ENCODE measurements at regions not wholly inside any gene's neighbourhood (a gene's known extent, or its start where the extent isn't known, plus 50 kb on each side); places are given as distances from the start of the nearest gene placed in this dataset.

DNA sequence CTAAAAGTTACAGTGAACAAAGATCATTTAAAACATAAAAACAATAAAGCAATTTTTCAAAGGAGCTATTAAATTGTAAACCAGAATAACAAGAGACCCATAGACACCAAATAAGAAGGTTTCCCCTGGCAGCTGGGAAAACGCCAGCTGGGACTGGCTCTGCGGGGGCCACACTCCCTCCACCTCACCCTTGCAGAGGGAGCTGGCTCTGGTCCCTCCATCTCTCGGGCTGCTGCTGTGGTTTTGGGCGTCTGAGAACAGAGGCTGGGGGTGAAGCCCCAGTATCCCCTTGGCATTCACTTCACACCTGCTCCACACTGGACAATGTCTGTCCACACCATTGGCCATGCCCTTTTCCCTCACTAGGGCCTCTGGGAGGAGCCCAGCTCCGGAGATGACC lies 62.1 kb upstream of the OTOS start:
- H3K36me3 ChIP-seq, result no peaks in the 10 kb centered on the region
- no peaks in the 10 kb centered on the region for H3K4me1 ChIP-seq
- TF ChIP-seq, protein P1, sequence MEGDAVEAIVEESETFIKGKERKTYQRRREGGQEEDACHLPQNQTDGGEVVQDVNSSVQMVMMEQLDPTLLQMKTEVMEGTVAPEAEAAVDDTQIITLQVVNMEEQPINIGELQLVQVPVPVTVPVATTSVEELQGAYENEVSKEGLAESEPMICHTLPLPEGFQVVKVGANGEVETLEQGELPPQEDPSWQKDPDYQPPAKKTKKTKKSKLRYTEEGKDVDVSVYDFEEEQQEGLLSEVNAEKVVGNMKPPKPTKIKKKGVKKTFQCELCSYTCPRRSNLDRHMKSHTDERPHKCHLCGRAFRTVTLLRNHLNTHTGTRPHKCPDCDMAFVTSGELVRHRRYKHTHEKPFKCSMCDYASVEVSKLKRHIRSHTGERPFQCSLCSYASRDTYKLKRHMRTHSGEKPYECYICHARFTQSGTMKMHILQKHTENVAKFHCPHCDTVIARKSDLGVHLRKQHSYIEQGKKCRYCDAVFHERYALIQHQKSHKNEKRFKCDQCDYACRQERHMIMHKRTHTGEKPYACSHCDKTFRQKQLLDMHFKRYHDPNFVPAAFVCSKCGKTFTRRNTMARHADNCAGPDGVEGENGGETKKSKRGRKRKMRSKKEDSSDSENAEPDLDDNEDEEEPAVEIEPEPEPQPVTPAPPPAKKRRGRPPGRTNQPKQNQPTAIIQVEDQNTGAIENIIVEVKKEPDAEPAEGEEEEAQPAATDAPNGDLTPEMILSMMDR (IDR thresholded peaks at IDR 0.05; ENCODE audit: low read depth, low read length), result no peak
- H3K9me3 ChIP-seq, result no peaks in the 10 kb centered on the region
- H3K27me3 ChIP-seq, result peaks cover 53% of the 10 kb centered on the region
- H3K4me3 ChIP-seq (ENCODE audit: low read depth, low read length), result no peak overlapping the region
- DNase-seq, result no peak

DNA sequence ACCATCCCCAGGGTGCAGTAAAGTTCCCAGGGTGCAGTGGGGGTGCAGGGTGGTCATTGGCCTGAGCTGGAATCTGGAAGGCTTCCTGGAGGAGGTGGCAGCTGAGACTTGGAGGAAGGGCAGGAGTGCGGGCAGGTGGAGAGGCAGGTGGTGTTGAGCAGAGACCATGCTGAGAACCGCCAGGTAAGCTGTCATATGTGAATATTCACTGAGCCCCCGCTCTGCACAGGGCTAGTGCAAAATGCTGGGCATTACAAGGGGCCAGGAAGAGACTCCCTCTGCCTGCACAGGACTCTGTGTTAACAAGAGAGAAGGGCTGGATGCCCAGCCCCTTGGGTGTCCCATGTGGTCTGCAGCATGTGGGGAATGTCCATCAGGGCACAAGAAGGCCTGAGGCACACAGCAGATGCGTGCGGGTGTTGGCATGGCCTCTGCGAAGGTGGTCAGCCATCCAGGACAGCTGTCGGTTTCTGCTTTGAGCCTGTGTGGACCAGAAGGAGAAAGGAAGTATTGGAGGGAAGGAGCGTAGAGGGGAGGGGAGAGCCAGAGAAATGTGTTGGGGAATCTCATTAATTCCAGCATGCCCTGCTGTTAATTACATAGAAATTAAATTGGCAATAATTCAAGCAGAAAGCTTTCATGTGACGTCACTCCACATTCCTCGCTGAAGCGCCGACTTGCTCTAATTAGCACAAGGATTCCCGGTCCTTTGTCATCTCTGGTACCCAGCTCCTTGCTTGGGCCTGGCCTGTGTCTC lies 62.8 kb upstream of the OTOS start:
- H3K27me3 ChIP-seq, result peaks cover 53% of the 10 kb centered on the region
- no peak overlapping the region for H3K4me3 ChIP-seq (ENCODE audit: low read depth, low read length)
- H3K4me1 ChIP-seq, result no peaks in the 10 kb centered on the region
- H3K36me3 ChIP-seq, result no peaks in the 10 kb centered on the region
- H3K9me3 ChIP-seq, result no peaks in the 10 kb centered on the region
- TF ChIP-seq, protein P1 (IDR thresholded peaks at IDR 0.05; ENCODE audit: low read depth, low read length), result no peak
- no peak for DNase-seq

- TF ChIP-seq, protein P1 (IDR thresholded peaks at IDR 0.05; ENCODE audit: low read depth, low read length), result no peak
- no peak overlapping the region for H3K4me3 ChIP-seq (ENCODE audit: low read depth, low read length)
- H3K9me3 ChIP-seq, result no peaks in the 10 kb centered on the region
- no peaks in the 10 kb centered on the region for H3K36me3 ChIP-seq
- no peak for DNase-seq
- H3K4me1 ChIP-seq, result no peaks in the 10 kb centered on the region
- peaks cover 53% of the 10 kb centered on the region for H3K27me3 ChIP-seq
These were observed 63.4 kb upstream of the OTOS start for GRCh38 chr2:240203788-240204270.

DNA sequence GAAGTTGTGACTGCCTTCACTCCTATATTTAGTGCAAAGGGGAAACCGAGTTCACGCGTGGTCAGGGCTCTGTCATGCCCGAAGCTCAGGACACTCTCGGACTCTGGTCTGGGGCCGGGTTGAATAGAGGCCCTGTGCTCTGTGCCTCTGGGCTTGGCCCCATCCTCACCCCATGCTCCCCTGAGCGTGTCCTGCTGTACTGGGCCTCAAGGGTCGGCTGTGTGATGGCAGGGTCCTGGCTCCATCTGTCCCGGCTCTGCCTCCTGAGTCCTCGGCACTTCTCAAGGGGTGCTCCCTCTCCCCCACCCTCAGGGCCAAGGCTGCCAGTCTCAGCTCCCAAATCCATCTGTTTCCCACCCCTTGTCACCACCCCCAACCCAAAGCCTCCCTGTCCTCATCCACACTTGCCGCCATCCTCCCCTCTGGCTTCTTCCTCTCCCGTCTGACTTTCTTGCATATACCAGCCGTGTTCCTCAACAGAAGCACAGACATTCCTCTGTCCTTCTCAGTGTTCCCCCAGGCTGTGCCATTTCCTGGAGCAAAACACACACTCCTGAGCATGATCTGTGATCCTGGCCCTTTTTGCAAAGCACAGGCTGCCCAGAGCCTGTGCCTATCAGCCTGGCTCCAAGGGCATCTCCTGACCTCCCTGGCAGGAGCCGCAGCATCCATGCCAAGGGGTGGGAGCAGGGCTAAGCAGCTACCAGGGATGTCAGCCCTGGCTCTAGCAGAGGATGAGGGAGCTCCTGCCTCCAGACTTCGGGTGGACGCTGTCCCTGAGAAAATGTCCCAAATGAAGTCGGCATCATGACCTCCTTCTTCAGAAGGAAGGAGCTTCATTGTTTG lies 64.2 kb upstream of the OTOS start:
- Histone ChIP-seq H3K4me1 (no peaks in the 10 kb centered on the region), H3K9me3 (no peaks in the 10 kb centered on the region), H3K36me3 (no peaks in the 10 kb centered on the region), H3K27me3 (peaks cover 53% of the 10 kb centered on the region), H3K4me3 (ENCODE audit: low read depth, low read length) (no peak overlapping the region)
- TF ChIP-seq, protein P1 (IDR thresholded peaks at IDR 0.05; ENCODE audit: low read depth, low read length), result no peak
- DNase-seq, result no peak

DNA sequence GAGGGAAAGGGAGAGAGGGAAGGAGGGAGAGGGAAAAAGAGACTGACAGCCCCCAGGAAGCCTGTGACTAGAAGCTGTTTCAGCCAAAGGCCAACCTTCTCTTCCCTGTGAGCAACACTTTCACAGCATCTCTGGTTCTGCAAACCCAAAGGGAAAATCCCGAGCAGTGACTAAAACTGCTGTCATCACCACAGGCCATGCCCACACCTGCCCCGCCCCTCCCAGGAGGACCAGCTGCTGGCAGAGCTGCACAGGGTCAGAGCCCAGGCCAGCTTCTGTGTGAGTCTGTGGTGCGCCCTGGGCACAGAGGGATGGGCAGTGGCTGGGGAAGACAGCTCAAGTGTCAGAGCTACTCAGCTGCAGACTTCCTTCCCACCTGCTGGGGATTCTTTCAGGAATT lies 64.9 kb upstream of the OTOS start:
- no peaks in the 10 kb centered on the region for H3K4me1 ChIP-seq
- H3K4me3 ChIP-seq (ENCODE audit: low read depth, low read length), result no peak overlapping the region
- no peaks in the 10 kb centered on the region for H3K9me3 ChIP-seq
- peaks cover 46% of the 10 kb centered on the region for H3K27me3 ChIP-seq
- TF ChIP-seq, protein P1 (IDR thresholded peaks at IDR 0.05; ENCODE audit: low read depth, low read length), result no peak
- no peak for DNase-seq
- no peaks in the 10 kb centered on the region for H3K36me3 ChIP-seq

- H3K4me3 ChIP-seq (ENCODE audit: low read depth, low read length), result no peak overlapping the region
- H3K9me3 ChIP-seq, result no peaks in the 10 kb centered on the region
- TF ChIP-seq, protein P1 (IDR thresholded peaks at IDR 0.05; ENCODE audit: low read depth, low read length), result no peak
- peaks cover 42% of the 10 kb centered on the region for H3K27me3 ChIP-seq
- no peaks in the 10 kb centered on the region for H3K4me1 ChIP-seq
- no peaks in the 10 kb centered on the region for H3K36me3 ChIP-seq
- no peak for DNase-seq
These were observed 65.3 kb upstream of the OTOS start for GRCh38 chr2:240205772-240206171.
